Caco-2 (cell line): ENCODE measurements at regions not wholly inside any gene's neighbourhood (a gene's known extent, or its start where the extent isn't known, plus 50 kb on each side); places are given as distances from the start of the nearest gene placed in this dataset.

Experiments
- BruUV-seq: library from RNA; stranded (reverse); fragments of 400-500 nt; replicated peaks from 2 replicates; lab custom pipeline; 2021; lab: Mats Ljungman, UMichigan
- CTCF ChIA-PET: fragments of 300-600 bp; sonication (Branson Sonifier 250); formaldehyde crosslinking; loops from one replicate; lab custom pipeline; 2022; ENCODE audit warnings: antibody characterized with exemption; lab: Charles Lee
- POLR2A ChIA-PET: fragments of 300-600 bp; sonication (Branson Sonifier 250); formaldehyde crosslinking; loops from one replicate; lab custom pipeline; 2022; ENCODE audit warnings: antibody characterized with exemption; lab: Charles Lee
- DNase-seq, 2 experiments: peaks; one replicate each; pipeline versions ENCODE4 v3.0.0 to v3.0.0-alpha.2; 2020 to 2022
- H3K27me3 ChIP-seq: replicated peaks from 2 replicates; pipeline ENCODE4 v1.6.0; 2011; ENCODE audit warnings: low read length; ENCODE audit not compliant: control insufficient read depth, insufficient read depth
- H3K36me3 ChIP-seq: 2 replicates; pipeline ENCODE4 v1.5.1; 2011; ENCODE audit warnings: low read length; ENCODE audit not compliant: control insufficient read depth, insufficient read depth
- H3K4me1 ChIP-seq: fragments of 250-450 bp; sonication (Bioruptor Pico); 2 replicates; pipeline ENCODE4 v1.5.1; 2020; ENCODE audit warnings: mild to moderate bottlenecking
- H3K4me3 ChIP-seq: 2 replicates; pipeline ENCODE4 v1.5.1; 2011; ENCODE audit warnings: low read depth, mild to moderate bottlenecking, control low read depth, low read length
- H3K9me3 ChIP-seq: fragments of 250-450 bp; sonication (Bioruptor Pico); 2 replicates; pipeline ENCODE4 v1.5.1; 2020; ENCODE audit warnings: mild to moderate bottlenecking, moderate library complexity
- H3K27ac Mint-ChIP-seq: one replicate; pipeline ENCODE4 v1.8.0; 2022; ENCODE audit warnings: mixed read lengths; ENCODE audit not compliant: unreplicated experiment
- H3K27me3 Mint-ChIP-seq: one replicate; pipeline ENCODE4 v1.8.0; 2022; ENCODE audit warnings: mixed read lengths; ENCODE audit not compliant: insufficient read depth, unreplicated experiment
- H3K36me3 Mint-ChIP-seq: one replicate; pipeline ENCODE4 v1.8.0; 2022; ENCODE audit warnings: mild to moderate bottlenecking, mixed read lengths; ENCODE audit not compliant: insufficient read depth, unreplicated experiment
- H3K4me1 Mint-ChIP-seq: one replicate; pipeline ENCODE4 v1.8.0; 2022; ENCODE audit warnings: low read depth, mixed read lengths; ENCODE audit not compliant: unreplicated experiment
- H3K4me3 Mint-ChIP-seq: one replicate; pipeline ENCODE4 v1.8.0; 2022; ENCODE audit warnings: mild to moderate bottlenecking, moderate library complexity, mixed read lengths; ENCODE audit not compliant: unreplicated experiment
- H3K9me3 Mint-ChIP-seq: one replicate; pipeline ENCODE4 v1.8.0; 2022; ENCODE audit warnings: mixed read lengths; ENCODE audit not compliant: unreplicated experiment
- intact Hi-C: fragments of 100-400 bp; cut with micrococcal nuclease; formaldehyde crosslinking; loops from one replicate; pipeline ENCODE4 v1.10.0; 2022; ENCODE audit not compliant: unreplicated experiment
- TF ChIP-seq, protein P1 (sequence below), 2 experiments: fragments of 200-600 bp in 1 of 2; IDR thresholded peaks; 1 replicate in 1 of 2; 2 replicates in 1 of 2; pipeline versions ENCODE4 v1.5.1 to v1.8.0; 2011 to 2022; ENCODE audit warnings: antibody characterized with exemption in 1 of 2, control low read depth in 1 of 2, inconsistent platforms in 1 of 2, low read depth in 1 of 2, low read length in 1 of 2, mild to moderate bottlenecking in 1 of 2, moderate library complexity in 1 of 2; ENCODE audit not compliant: insufficient read depth in 1 of 2, severe bottlenecking in 1 of 2, unreplicated experiment in 1 of 2

DNA sequence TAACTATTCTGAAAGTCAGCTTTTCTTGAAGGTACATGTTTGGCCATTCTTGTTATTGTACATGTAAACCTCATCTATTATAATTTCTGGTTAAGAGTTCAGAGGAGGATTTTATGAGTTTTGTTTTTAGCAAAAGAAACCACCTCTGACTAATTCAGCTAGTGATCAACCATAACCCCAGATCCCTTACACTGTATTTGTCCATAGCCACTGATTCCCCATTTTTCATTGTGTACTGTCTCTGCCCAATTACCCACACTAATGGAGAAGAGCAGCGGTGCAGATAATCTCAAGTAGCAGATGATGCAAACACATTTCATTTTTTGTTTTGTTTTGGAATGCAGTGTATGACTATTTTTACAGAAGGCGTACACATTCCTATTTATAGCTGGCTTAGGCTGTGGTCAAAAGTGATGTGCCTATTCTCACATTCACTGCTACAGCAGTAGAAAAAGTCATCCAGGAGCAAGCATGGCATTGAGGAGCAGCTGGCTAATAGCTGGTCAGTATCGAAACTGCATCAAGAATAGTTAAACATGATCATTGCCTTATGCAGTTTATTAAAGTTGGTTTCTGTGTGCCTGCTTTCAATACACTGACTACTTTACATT, 988.3 kb downstream of the DTWD2 start:
- DNase-seq, result no peak
- no peaks in the 10 kb centered on the region for H3K27me3 ChIP-seq
- ChIA-PET CTCF (no interaction called here), POLR2A (no interaction called here)
- H3K36me3 Mint-ChIP-seq, result no peaks in the 10 kb centered on the region
- peaks cover 18% of the 10 kb centered on the region for H3K27me3 Mint-ChIP-seq
- no peaks in the 10 kb centered on the region for H3K9me3 ChIP-seq
- no peaks in the 10 kb centered on the region for H3K36me3 ChIP-seq
- no peak overlapping the region for H3K4me3 ChIP-seq
- TF ChIP-seq, protein P1, sequence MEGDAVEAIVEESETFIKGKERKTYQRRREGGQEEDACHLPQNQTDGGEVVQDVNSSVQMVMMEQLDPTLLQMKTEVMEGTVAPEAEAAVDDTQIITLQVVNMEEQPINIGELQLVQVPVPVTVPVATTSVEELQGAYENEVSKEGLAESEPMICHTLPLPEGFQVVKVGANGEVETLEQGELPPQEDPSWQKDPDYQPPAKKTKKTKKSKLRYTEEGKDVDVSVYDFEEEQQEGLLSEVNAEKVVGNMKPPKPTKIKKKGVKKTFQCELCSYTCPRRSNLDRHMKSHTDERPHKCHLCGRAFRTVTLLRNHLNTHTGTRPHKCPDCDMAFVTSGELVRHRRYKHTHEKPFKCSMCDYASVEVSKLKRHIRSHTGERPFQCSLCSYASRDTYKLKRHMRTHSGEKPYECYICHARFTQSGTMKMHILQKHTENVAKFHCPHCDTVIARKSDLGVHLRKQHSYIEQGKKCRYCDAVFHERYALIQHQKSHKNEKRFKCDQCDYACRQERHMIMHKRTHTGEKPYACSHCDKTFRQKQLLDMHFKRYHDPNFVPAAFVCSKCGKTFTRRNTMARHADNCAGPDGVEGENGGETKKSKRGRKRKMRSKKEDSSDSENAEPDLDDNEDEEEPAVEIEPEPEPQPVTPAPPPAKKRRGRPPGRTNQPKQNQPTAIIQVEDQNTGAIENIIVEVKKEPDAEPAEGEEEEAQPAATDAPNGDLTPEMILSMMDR (IDR thresholded peaks at IDR 0.05; ENCODE audit: insufficient read depth in 1 of 2, low read depth in 1 of 2, low read length in 1 of 2, severe bottlenecking in 1 of 2, unreplicated experiment in 1 of 2), result no peak
- no TSS peak for BruUV-seq
- no peak overlapping the region for H3K27ac Mint-ChIP-seq
- no peaks in the 10 kb centered on the region for H3K4me1 Mint-ChIP-seq
- H3K9me3 Mint-ChIP-seq, result no peaks in the 10 kb centered on the region
- H3K4me1 ChIP-seq, result no peaks in the 10 kb centered on the region
- no peak overlapping the region for H3K4me3 Mint-ChIP-seq
- intact Hi-C loops, result no loop called here

DNA sequence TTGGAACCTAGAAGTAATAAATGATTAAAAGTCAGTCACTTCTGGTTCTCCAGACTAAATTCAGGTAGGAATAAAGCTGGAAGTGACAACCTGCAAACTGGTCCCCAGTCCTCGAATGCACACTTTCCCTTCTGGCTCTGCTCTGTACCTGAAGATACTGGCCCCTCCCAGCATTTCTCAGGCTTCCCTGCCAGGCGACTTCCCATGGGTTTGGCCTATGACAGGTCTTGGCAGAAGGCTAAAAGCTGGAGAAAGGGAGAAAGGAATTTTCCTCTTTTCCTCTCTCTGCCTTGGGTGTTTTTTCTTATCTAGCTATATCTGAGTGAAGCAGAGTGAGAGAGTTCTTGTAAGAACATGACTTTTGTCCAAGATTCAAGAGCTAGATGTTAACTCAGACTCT, 1005.7 kb downstream of the DTWD2 start:
- Histone ChIP-seq H3K36me3 (no peaks in the 10 kb centered on the region), H3K9me3 (no peaks in the 10 kb centered on the region), H3K4me1 (no peaks in the 10 kb centered on the region), H3K4me3 (no peak overlapping the region), H3K27me3 (no peaks in the 10 kb centered on the region)
- ChIA-PET POLR2A (no interaction called here), CTCF (no interaction called here)
- no peaks in the 10 kb centered on the region for H3K27me3 Mint-ChIP-seq
- H3K9me3 Mint-ChIP-seq, result no peaks in the 10 kb centered on the region
- no peak overlapping the region for H3K4me3 Mint-ChIP-seq
- no peak overlapping the region for H3K27ac Mint-ChIP-seq
- intact Hi-C loops, result no loop called here
- no peaks in the 10 kb centered on the region for H3K36me3 Mint-ChIP-seq
- no peak for DNase-seq
- no peaks in the 10 kb centered on the region for H3K4me1 Mint-ChIP-seq
- TF ChIP-seq, protein P1 (IDR thresholded peaks at IDR 0.05; ENCODE audit: insufficient read depth in 1 of 2, low read depth in 1 of 2, low read length in 1 of 2, severe bottlenecking in 1 of 2, unreplicated experiment in 1 of 2), result no peak
- BruUV-seq, result no TSS peak

DNA sequence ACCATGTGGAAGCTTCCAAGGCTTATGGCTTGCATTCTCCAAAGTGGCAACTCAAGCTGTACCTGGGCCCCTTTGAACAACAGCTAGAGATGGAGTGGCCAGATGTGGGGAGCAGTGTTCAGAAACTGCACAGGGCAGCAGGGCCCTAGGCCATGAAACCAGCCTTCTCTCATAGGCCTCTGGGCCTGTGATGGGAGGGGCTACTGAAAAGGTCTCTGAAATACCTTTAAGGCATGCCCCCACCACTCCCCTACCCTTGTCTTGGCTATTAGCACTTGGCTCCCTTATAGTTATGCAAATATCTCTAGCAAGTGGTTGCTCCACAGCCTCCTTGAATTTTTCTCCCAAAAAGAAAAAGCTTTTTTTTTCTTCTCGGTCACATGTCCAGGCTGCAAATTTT, 1014.6 kb downstream of the DTWD2 start:
- no peak for DNase-seq
- intact Hi-C loops, result no loop called here
- H3K36me3 Mint-ChIP-seq, result no peaks in the 10 kb centered on the region
- H3K4me1 ChIP-seq, result no peaks in the 10 kb centered on the region
- no peak overlapping the region for H3K4me3 Mint-ChIP-seq
- no peaks in the 10 kb centered on the region for H3K9me3 ChIP-seq
- H3K27me3 ChIP-seq, result no peaks in the 10 kb centered on the region
- H3K4me1 Mint-ChIP-seq, result no peaks in the 10 kb centered on the region
- H3K9me3 Mint-ChIP-seq, result no peaks in the 10 kb centered on the region
- peaks cover 3% of the 10 kb centered on the region for H3K27me3 Mint-ChIP-seq
- TF ChIP-seq, protein P1 (IDR thresholded peaks at IDR 0.05; ENCODE audit: insufficient read depth in 1 of 2, low read depth in 1 of 2, low read length in 1 of 2, severe bottlenecking in 1 of 2, unreplicated experiment in 1 of 2), result no peak
- H3K36me3 ChIP-seq, result no peaks in the 10 kb centered on the region
- no peak overlapping the region for H3K4me3 ChIP-seq
- no TSS peak for BruUV-seq
- CTCF ChIA-PET, result no interaction called here
- POLR2A ChIA-PET, result no interaction called here
- H3K27ac Mint-ChIP-seq, result no peak overlapping the region
